GM19328 (cell line): ENCODE measurements at regions not wholly inside any gene's neighbourhood (a gene's known extent, or its start where the extent isn't known, plus 50 kb on each side); places are given as distances from the start of the nearest gene placed in this dataset.
"Not testable (repeated sequence)": the region's sequence is repeated elsewhere in the genome, so short reads cannot be mapped to it uniquely, and the experiment has no call there.

Experiments
- ATAC-seq: cut with Tn5 transposase; IDR thresholded peaks from one replicate; pipeline ENCODE4 v1.9.1; 2021; ENCODE audit warnings: mild to moderate bottlenecking, moderate library complexity; ENCODE audit not compliant: unreplicated experiment

DNA sequence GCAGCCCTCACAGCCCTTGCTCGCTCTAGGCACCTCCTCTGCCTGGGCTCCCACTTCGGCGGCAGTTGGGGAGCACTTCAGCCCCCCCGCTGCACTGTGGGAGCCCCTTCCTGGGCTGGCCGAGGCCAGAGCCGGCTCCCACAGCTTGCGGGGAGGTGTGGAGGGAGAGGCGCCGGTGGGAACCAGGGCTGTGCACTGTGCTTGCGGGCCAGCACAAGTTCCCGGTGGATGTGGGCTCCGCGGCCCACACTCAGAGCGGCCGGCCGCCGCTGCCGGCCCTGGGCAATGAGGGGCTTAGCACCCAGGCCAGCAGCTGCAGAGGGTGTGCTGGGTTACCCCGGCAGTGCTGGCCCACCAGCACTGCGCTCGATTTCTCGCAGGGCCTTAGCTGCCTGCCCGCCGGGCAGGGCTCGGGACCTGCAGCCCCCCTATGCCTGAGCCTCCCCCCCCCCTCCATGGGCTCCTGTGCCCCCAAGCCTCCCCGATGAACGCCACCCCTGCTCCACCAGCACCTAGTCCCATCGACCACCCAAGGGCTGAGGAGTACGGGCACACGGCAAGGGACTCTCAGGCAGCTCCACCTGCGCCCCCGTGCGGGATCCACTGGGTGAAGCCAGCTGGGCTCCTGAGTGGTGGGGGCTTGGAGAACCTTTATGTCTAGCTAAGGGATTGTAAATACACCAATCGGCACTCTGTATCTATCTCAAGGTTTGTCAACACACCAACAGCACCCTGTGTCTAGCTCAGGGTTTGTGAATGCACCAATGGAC lies 224.8 kb downstream of the ZNF608 start:
- ATAC-seq = no peak

DNA sequence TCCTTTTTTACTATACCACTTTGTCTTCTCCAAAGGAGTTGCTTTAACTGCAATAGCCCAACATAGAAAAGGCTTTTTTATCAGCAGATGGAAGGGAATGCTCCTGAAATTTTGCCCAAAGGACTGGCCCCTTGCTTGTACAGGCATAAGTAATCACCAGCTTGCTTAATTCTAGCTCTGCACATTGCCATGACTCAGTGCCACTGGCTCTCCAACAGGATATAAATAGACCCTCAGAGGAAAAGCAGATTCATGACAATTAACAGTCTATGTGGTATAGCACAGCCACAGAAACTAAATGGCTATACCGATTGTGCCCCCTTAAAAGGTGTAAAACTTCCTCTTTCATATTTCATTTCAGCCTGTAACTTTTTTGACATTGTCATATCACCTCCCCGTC lies 227.0 kb downstream of the ZNF608 start:
- peak; percentile 64 for ATAC-seq

DNA sequence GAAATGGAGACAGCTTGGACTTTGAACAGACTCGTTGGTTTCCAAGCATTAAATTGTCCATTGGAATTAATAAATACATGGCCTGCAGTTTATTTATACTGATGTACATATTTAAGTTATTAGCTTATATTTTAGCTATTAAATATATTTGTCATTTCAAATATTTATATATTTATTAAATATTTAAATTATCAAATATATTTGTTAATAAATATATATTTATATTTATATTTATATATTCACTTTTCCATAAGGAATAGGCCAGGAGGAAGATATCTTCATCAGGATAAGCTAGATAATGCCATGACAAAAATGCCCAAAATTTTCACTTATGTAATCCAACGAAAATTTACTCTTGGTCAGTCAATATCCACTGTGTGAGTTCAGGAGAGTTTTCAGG lies 229.9 kb downstream of the ZNF608 start:
- no peak for ATAC-seq

DNA sequence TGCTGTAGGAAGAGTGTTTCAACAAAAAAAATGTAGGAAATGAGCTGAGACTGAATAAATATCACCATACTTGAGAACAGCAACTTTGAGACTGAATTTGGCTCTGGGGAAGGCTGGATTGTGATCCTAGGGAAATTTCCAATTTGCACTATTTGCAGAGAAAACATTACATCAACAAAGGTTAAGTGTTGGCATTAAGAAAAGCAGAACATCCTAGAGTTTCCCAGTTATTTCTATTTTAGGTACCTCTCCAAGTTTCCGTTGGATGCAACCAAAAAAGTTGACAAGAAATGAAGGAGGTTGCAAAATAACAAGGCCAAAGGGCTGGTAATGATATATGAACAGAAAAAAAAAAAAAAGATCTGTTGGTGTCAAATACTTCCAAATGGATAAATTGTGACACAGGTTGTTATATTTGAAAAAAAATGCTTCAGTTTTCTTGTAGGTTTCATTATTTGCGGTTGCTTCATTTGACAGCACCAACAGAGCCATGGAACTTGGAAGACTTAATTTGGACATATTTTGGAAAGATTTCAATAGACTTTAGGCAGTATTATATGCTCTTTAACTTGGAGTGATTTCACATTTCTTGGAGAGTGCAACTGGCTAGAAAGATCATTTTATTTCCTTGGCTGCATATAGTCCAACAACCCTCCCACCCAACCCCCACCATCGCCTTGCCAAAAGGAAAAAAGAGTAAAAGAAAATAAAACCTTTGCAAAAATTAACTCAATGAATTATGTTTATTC lies 230.8 kb downstream of the ZNF608 start:
- no peak for ATAC-seq

DNA sequence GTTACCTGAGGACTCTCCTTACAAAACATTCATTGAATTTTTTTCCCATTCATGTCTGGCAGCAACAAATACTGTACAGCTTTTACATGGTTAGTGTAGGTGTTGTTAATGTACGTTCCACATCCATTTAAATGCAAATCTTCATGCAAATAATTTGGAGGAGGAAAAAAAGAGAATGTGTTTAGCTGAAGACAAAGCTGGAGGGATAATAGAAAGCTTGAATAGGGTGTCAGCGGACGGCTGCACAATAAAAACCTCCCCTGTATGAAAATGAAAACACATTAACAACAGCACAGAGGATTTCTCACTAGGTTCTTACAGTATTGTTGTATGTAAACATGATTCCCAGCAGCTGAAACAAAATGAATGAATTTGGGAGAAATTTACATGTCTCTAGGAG lies 231.5 kb downstream of the ZNF608 start:
- no peak for ATAC-seq

DNA sequence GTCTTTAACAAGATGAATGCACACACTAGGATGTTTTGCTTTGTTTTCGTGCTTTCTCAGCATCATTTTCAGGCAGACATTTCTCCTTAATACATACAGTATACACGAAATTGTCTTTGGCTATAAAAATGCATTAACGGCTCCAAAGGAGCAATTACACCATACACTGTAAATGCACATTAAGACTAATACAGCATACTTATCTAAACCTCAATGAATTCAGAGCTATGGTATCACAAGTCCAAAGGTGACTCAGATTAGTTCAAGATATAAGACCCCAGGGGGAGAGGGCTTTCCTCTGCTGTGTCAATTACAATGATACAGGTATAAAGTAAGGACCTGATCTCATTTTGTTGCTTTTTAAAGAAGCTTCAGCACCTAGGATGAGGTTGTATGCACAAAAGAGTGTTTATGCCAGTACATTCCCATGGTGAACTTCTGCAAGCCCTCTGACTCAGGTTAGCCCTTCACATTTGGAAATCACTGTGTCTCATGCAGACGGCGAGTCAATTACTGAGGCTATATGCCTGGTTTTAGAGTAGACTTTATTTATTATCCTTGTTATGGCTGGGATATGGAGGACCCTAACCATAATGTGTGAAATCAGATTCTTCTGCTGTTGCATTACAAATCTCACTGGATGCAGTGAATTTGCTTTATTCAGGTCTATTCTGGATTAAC lies 233.3 kb downstream of the ZNF608 start:
- no peak for ATAC-seq

DNA sequence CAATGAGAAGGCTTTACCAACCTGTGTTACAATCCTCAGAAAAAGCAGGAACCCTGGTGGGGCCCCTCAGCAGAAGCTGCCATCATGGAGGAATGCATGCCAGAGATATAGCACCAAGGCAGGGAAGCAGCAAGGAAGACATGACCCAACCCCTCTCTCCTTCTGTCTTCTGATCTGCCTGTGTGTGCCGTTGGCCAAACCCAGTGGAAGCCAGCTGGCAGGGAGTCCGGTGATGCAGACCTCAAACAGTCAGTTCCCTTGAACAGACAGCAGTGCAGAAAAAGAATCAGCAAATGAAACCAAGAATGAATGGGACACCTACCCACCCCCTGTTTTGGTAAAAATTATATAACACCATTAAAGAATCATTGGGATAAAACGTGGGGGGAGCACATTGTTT lies 234.2 kb downstream of the ZNF608 start:
- ATAC-seq = no peak

DNA sequence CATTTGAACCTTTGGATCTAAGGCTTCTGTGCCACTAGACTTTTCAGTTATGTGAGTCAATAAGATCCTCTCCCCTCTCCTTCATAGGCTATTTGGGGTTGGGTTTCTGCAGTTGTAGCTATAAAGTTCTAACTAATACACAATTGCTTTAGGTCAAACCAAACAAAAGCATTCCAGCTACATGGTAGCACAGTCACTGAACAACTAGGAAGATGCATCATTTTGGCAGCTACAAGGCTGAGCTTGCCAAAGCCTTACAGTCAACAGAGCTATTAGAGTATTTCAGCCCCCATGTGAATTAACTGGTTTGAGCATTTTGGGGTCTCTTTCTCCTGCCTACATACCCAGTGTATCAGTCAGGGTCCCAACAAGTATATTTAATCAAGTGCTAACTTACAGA lies 234.6 kb downstream of the ZNF608 start:
- ATAC-seq = no peak

DNA sequence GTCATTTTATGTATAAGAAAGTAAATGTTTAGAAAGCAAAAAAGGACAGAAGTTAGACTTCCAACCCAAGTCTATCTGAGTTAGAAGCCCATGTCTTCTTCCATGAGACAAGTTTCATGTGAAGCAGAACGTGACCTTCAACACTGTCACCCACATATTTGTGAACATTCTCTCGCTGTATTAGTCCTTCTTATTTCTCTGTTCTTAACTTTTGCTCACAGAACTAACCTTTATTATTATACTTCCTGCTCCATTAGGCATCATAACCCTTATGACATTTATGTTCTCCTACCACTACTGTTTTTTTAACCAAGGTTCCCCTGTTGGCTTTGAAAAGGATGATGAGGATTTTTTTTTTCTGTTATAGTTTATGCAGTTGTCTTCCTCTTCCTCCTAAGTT lies 238.8 kb downstream of the ZNF608 start:
- ATAC-seq = no peak

DNA sequence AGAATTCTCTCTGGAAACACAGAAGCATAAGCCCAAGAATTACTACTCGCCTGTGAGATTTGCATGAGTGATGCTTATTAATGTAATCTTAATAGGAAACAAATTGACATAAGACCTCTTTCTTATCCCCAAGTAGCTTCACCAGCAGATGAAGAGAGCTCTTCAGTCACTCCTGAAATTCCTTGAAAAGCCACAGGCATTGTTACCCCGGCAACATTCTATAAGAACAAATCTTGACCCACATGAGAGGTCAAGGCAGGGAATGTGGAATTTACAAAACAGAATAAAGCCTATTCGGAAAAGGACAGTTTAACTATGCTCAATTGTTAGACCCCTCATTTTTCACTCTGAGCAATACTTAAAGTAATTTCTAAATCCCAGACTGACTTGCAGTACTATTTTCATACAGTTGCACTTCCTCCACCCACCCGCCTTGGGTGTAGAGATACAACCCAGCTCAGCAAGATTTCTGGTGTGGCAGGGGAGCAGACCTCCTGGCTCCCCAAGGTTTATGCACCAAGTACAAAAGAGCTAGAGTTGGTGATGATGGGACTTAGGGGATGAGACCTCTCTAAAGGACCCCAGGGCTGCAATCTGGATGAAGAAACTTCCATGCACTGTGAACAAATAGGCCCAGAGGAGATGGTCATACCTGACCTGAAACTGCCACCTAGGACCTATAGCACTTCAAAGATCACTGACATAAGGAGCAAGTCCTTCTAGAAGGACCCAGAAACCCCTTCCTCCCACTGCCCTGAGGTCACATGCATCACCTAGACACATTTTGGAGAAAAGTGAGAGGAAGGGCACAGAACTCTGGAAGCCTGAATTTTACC lies 242.1 kb downstream of the ZNF608 start:
- peak; percentile 97 for ATAC-seq

DNA sequence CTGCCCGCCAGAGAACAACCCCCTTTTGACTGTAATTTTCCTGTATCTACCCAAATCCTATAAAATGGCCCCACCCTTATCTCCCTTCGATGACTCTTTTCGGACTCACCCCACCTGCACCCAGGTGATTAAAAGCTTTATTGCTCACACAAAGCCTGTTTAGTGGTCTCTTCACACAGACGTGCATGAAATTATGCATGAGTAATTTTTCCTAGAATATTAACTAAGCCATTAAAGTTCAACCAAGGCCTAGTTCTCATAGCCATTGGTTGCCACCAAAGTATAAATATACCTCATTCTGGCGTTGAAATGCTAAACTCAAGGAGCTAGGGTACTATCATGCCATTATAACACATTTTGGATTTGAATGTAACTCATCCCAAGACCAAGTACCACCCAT lies 243.9 kb downstream of the ZNF608 start:
- no peak for ATAC-seq

DNA sequence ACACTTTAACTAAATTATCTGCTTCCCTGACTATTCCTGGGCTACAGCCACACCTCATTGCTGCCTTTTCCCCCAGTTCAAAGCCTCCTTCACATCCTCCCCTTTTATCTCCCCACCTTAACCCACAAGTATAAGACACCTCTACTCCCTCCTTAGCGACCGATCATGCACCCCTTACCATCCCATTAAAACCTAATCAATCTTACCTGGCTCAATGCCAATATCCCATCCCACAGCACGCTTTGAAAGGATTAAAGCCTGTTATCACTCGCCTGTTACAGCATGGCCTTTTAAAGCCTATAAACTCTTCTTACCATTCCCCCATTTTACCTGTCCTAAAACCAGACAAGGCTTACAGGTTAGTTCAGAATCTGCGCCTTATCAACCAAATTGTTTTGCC lies 246.6 kb downstream of the ZNF608 start:
- not testable (repeated sequence) for ATAC-seq

DNA sequence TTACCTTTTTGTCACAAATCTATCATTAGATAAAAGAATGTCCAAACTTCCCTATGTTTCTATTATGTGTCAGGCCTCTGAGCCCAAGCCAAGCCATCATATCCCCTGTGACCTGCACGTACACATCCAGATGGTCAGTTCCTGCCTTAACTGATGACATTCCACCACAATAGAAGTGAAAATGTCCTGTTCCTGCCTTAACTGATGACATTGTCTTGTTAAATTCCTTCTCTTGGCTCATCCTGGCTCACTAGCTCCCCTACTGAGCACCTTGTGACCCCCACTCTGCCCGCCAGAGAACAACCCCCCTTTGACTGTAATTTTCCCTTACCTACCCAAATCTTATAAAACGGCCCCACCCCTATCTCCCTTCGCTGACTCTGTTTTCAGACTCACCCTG lies 249.5 kb downstream of the ZNF608 start:
- not testable (repeated sequence) for ATAC-seq

DNA sequence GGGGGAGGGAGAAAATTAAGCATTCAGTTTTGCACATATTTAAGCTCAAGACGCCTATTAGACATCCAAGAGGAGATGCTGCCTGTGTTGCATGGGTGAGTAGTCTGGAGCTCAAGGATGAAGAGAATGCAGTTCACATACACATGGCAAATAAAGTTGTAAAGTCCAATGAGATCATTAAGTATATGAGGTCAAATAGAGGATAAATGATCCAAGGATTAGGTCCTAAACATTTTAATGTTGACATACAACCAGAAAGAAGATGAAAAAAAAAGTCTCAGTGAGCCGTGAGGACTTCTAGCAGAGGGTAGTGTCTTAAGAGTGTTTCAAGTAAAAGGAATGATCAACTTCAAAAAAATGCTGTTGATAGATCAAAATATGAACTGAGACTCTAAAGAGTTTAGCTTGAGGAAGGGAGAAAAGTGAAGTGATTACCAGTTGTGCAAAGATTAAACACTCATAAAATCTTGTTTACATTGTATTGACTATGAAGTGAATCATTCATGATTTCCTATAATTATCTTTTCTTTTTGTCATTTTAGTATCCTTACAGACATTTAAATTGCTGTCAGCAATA lies 251.8 kb downstream of the ZNF608 start:
- no peak for ATAC-seq

DNA sequence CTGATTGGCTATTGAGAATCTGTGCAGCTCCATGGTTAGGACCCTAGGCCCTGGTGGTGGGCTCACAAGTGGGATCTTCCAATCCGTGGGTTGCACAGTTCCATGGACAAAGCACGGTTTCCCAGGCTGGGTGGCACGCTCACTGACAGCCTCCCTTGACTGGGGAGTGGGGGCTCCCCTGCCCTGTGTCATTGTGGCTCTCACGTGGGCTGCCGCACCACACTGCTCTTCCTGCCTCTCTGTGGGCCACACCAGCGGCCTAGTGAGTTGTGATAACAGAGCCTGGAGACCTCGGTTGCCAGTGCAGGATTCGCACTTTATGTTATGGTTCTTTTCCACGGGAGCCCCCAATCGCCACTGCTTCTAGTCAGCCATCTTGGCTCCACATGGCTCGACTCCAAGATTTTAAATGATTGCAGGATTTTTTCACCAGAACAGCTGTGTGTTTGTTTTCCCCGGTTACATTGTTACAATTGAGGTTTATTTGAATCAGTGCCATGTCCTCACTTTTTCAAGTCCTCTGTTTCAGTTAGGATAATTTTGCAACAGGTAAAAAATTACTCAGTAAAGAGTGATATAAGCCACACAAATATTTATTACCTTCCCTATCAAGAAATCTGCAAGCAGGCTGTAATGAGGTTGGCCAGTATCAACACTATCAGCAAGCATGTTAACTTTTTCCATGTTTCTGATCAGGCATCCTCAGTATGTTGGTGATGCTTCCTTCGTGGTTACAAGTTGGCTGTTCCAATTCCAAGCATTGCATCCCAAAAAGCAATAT lies 253.8 kb downstream of the ZNF608 start:
- no peak for ATAC-seq

DNA sequence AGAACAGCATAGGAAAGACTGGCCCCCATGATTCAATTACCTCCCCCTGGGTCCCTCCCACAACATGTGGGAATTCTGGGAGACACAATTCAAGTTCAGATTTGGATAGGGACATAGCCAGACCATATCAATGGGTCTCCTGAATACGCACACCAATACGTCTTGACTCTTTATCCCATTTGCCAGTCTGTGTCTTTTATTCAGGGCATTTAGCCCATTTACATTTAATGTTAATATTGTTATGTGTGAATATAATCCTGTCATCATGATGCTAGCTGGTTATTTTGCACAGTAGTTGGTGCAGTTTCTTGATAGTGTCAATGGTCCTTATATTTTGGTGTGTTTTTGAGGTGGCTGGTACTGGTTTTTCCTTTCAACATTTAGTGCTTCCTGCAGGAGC lies 256.1 kb downstream of the ZNF608 start:
- ATAC-seq = not testable (repeated sequence)

DNA sequence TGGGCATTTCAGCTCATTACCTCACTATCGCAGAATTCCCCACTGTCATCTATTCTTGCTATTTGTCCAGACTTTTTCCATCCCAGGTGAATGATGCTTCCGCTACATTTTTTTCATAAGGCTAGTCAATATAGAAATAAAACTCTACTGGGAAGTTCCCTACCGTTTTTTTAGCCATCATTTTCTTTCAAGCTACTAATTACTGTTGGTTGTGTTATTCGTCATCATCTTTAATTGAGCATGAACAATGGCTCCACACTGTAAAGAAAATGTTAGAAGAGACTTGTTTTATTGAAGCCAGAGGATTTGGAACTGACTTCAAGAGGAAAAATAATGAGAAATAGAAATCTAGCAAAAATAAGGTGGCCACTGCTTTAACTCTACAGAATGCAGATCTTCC lies 265.0 kb downstream of the ZNF608 start:
- no peak for ATAC-seq

DNA sequence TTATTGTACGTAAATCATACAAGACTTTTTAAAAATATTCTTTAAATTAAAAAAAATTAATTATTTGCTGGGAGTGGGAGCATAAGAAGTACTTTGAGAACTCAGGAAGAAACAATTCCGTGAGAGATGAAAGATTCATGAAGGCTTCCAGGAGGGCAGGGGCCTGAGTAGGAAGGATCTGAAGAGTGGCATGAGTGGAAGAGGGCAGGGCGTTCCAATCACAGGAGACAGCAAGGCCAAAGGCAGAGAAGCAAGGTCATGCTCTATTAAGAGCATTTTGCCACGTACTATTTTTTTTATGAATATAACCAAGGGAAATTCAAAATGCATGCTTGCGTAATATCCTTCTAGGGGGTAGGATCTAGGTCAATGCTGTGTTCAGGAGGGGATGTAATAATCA lies 265.5 kb downstream of the ZNF608 start:
- ATAC-seq = no peak

DNA sequence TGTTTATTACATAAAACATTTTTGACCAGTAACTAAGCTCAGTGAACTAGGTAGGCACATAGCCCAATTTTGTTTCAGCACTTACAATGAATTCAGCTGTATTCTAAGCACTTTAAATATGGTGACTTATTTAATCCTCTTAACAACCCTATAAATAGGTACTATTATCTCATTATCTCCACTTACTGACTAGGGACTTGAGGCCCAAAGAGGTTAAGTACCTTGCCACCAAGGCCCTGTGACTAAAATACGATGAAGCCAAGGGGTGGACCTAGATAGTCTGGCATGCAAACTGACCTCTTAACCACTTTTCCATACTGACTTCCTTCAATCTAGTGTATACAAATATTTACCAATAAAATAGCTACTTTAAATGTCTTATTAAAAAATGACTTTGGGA lies 266.4 kb downstream of the ZNF608 start:
- no peak for ATAC-seq

DNA sequence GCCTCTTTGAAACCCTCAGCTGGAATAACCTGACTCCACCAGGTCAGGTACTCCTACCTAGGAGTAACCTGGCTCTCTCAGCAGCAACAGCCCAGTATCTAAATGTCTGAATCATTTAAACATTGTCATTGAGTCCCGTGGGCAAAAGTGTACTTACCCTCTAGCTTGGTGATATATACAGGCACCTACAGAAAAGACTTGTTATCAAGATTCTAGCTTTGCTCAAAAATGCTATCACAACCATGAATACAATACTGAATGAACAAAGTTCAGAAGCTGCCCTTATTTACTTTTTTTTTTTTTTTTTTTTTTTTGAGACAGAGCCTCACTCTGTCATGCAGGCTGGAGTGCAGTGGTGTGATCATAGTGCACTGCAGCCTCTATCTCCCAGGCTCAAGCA lies 268.2 kb downstream of the ZNF608 start:
- no peak for ATAC-seq
